ENCODE measurements at regions not wholly inside any gene's neighbourhood (a gene's known extent, or its start where the extent isn't known, plus 50 kb on each side); places are given as distances from the start of the nearest gene placed in this dataset.

DNA sequence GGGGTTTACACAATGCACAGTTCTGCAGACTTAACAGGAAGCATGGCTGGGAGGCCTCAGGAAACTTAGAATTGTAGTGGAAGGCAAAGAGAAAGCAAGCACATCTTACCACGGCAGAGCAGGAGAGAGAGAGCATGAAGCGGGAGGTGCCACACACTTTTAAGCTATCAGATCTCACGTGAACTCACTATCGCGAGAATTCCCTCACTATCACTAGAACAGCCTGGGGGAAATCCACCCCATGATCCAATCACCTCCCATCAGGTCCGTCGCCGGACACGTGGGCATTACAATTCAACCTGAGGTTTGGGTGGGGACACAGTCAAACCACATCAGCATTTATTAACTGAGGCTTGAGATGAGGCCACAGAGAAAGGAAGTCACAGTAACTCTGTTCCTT lies 326.7 kb downstream of the C16orf95 start:
- DNase-seq, result no peak

DNA sequence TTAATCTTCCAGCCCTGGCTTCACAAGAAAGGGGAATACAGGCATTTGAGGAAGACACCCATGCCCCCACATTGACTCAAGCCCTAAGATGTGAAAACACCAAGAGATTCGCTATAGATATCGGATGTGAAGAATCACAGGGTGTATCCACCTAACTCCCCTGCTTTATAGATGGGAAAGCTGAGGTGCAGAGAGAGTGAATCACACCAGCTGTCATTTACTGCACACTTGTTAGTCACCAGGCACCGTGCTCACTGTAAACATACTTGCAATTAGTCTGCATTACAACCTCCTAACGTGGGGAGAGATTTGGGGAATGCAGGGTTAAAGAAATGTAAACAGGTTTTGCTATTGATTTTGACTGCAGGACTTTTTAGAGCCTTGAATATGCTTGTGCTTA lies 325.5 kb downstream of the C16orf95 start:
- no peak for DNase-seq

DNA sequence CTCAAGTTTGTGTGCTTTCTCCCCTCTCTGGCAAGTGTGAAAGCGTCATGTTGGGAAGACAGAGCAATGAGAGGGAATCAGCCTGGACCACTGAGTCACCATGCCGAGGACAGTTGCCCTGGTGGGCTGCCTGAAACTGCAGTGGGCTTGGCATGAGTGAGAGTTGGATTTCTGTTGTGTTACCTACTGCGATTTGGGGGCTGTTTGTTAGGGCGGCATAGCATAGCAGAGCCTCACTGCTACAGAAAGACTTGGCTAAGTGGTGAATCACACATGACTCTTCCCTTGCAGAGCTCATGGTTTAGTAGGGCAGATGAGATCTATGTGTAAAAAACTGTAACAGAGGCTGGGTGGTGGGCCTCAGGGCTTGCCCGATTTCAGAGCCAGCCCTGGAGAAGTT lies 324.6 kb downstream of the C16orf95 start:
- DNase-seq, result no peak

DNA sequence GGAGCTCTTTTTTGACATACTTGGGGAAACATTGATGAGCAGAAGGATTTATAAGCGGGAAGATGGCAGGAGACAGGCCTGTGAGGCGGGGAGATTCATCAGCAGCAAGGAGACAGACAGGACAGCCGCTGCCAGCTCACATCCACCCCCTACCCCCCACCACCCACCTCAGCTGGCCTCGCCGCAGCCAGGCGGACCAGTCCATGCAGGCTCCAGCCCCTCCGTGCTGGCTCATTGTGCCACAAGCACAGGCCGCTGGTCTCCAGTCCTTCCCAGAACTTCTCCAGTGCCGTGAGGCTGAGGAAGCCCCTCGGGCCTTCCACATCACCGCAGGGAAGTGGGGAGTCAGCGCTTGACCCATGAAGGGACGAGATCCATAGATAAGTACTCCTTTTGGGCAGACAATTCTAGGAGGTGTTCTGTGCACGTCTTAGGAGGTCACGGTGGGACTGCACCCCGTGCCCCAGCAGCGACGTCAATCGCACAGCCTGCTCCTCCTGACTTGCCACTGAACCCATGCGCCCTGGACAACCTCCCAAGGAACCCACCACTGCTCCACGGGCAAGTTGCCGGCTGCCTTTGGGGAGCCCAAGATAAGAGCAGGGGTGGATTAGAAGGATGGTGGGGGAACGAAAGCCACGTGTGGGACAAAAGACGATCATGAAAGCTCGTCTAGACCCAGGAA lies 323.6 kb downstream of the C16orf95 start:
- no peak for DNase-seq

DNA sequence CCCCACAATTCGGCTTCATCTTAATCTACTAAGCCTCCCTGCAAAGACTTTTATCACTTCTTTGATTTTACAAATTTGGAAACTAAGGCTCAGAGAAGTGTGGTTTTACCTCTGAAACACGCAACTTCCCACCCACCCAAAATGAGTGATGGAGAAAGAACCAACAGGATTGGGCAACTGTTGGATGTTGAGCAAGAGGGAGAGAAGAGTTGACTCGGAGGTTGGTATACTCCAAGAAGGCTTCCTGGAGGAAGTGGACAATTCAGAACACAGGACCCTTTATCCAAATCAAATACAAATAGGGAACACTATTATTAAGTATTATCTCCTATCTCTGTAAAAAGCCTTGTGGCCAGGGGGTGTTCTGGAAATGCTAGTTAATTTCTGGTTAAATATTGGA lies 323.0 kb downstream of the C16orf95 start:
- DNase-seq, result no peak

DNA sequence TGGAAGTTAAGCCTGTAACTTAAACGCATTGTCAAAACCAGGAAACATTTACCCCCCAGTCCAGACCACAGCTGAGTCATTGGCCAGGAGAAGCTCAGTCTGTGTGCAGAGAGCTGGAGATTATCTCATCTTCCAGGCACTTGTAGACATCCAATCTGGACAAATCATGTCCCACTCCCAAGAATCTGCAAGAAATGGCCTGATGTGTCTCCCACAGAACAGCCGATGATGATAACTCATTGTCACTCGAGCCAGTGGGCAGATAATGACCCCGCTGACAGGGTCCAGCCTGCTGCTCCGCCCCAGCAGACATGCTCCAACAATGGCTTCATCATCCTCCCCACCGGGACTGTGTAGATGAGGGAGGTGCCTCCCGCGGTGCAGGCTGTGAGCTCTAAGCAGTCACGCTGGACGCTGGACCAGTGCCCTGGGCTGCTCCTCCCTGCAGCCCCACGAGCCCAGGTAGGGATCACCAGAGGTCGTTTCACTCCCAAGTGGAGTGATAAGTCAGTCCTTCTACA lies 322.5 kb downstream of the C16orf95 start:
- DNase-seq, result no peak

DNA sequence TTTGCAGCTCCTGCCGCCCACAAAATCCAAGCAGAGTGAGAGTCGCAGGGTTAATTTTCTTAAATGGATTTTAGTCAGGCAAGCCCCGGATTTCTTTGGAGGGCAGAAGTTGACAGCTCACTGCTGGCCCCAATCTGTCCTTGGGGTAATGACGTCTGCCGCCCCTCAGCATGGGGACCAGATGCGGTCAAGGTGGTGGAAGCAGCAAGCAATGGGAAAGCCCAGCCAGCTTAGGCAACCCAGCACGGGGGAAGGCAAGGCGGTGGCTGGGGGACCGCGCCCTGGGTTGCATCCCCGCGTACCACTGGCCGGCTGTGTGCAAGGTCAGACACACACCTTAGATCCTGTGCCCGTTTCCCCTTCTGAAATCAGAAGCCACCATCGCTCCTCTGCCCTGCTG lies 321.7 kb downstream of the C16orf95 start:
- DNase-seq, result no peak

DNA sequence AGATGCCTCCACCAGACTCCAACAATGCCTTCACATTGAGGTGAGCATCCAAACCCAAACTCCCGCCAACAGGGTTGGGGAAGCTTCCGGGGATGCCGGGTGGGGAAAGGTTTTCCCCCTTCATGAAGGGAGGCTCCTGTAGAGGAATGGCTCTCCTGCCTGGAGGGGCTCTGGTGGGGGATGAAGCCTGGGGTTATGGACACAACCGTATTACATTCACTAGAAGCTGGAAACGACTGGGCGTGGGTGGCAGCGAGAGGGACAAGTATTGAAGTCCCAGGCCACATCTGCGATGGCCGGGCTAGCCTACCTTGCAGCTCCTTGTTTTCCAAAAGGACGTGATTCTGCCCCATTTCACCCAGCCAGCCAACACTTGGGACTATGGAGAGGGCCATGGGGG lies 321.1 kb downstream of the C16orf95 start:
- no peak for DNase-seq

DNA sequence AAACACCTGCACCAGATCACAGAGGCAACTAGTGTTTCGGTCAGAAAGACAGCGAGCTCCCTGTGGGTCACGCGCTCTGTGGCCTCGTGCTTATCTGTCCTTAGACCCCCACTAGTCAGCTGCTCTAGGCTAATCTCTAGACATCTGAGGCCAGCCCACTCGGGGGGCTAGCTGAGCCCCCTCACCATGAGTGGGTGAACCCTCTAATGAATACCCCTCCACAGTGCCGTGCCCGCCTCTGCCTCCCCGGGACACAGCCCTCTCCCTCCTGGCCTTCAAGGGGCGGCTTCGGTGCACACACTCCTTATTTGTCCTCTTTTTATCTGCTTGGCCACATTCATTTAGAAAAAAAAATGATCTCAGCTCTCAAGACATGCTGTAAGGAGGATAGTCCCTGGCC lies 320.1 kb downstream of the C16orf95 start:
- no peak for DNase-seq

DNA sequence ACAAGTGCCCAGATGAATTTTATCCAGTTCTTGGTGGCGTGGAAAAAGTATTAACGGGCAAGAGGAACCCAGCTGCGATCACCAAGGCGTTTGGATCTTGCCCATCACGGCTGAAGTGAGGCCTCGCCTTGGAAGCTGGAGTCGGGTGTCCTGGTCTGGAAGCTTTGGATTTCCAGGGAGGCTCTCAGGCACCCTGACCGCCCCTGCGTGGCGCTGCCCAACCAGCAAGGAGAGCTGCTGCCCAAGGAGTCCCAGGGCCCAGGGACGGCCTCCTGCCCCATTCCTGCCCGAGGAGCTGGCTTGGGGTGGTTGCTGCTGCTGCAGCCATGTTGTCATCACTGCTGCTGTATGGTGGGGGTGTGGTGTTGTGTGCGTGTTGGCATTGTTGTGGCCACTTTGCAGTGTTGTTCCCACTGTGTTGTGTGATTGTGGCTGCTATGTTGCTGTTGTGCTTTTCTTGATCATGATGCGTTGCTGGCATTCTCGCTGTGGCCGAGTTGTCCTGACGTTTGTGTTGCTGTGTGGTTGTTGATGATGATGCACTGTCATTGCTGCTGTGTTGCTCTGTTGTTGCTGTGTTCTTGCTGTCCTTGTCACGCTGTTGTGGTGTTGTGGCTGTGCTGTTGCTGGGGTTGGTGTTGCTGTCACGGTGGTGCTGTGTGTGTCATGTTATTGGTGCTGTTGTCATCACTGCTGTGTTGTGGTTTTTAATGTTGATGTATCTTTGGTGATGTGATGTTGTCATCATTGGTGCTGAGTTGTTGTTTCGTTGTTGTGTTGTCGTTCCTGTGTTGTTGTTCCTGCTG lies 318.8 kb downstream of the C16orf95 start:
- no peak for DNase-seq

DNA sequence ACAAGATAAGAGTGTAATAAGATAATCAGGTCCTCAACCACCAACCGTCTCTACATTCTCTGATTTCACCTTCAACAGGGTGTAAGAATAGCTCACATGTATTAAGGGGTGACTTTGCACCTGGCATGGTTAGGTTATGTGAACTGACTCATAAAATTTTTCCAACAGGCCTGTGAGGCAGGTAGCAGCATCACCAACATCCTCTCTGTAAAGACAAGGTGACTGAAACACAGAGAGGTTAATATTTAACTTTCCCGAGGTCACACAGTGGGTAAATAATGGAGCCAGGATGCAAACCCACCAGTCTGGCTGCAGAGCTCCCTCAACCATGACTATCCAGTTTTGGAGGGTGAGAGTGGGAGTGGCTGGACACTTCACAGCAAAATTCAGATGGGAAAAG lies 317.2 kb downstream of the C16orf95 start:
- no peak for DNase-seq

DNA sequence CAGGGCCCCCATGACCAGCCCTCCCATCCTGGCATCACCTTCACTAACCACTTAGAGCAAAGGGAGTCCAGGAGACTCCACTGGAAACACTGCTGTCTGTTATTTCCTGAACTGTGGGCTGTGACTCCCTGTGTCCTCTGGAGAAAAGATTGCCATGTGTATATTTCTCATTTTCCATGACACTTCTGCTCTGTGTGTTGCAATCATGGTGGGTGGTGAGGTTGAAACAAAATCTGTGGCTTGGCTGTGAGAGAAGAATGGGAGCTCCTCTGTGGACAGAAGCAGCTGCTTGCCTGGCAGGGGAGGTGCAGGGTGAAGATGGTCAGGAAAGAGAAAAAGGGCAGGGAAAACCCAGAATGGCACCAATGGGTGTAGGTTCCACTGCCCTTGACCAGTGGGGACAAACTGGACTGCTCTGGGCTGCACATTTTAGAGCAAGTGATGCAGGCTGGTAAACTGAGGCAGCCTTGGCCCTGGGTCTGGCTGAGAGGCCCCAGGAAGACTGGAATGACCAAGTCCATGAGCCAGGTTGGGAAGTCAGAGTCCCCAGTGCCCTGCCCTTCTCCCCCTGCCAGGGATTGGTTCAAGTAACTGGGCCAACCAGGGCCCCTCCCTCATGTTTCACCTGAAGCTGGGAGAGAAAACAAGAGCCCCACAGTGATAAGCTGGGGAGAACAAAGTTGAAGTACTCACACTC lies 314.3 kb downstream of the C16orf95 start:
- DNase-seq, result no peak

DNA sequence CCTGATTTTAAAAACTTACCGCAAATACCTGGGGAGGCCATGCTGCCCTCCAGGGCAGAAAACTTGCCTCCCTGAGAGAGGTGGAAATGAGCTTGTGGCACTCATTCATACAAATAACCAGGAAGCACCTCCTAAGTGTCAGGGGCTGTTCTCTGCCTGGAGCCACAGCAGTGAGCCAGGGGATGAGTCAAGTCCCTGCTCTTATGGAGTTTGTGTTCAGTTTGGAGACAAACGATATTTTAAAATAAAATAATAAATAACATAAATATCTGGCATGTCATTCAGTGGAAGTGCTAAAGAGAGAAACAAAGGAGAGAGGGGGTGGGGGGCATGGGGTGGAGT lies 313.8 kb downstream of the C16orf95 start:
- DNase-seq, result no peak

DNA sequence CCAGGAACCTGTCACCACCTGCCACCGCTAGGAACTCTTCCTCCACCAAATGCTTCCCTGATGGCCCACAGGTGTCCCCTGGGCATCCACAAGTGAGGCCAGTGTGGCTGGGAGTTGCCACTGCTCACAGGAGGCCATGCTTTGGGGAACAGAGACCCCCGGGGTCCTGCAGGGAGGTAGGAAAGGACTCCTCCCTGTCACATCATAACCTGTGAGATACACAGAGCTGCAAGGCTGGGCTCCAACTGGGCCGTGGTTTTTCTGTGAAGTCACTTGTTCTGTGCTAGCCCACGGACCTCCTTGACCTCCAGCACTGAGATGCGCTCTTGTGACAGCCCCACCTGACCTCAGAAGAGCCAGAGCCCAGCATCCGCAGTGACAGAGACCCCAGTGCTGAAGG lies 311.2 kb downstream of the C16orf95 start:
- DNase-seq, result no peak

DNA sequence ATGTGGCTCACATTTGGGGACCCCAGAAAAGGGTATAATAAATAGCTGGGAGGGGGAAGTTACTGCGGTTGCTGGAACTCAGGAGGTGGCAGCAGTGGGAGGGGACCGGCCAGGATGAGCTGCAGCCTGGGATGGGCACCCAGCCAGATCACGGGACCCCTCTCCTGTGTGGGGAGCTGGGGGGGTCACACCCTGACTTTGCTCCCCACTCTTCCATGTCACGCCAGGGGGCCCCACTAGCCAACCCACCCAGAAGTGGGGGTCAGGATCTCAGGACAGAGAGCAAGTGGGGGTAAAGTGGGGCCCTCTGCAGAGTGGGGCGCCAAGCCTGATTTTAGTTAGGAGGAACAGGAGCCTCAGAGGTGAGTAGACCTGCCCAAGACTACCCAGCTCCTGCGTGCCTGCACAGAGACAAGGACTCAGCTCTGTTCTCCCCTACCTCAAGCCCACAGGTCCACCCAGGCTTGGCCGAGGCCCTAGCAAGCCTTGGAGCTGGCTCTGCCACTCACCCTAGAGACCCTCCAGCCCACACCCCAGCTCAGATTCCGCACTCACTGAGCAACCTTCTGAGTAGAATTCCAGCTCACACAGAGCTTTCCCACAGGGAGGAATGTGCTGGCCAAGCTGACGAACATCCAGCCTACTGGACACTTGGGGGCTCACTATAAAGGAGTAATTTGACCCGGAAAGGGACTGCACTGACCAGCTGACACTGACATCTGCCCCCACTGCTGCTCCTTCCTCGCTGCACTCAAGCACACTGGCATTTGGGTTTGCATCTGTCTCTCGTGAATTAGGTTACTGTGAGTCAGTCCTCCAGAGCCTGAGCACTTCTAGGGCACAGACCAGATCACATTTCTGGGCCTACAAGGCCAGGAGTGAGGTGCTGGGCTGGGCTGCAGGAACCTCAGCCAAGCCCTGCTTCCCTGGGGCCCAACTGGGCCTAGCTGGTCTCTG lies 310.1 kb downstream of the C16orf95 start:
- DNase-seq, result no peak

DNA sequence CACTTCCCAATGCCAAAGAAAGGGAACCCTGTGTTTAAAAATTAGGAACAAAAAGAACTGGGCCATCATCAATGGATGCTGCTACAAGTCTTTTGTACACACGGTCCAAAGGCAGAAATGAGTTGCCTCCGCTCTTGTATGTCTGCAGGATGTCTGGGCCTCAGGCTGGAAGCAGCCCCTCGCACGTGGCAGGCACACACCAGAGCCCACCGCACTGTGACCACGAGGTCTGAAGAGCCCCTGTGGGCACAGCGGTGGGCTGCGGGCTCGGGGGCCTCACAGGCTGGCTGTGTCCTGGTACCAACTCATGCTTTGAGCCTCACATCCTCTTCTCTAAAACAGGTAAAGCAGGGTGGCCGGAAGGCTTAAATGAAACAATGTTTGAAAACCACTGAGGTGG lies 309.3 kb downstream of the C16orf95 start:
- no peak for DNase-seq

DNA sequence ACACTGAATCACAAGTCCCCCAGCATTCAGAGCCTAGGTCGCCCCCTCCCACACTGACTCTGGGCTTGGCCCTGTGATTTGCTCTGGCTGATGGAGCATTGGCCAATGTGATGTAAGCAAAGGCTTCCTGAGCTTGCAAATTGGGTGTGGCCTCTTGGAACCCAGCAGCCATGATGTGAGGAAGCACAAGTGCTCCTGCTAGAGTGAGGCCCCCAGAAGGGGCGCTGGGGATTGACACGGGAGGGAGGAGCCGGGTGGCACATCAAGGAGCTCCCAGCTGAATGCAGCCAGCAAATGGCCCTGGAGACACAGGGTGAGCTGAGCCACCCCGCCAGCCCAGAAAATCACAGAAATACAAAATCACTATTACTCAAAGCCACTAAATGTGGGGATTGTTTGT lies 308.5 kb downstream of the C16orf95 start:
- no peak for DNase-seq

DNA sequence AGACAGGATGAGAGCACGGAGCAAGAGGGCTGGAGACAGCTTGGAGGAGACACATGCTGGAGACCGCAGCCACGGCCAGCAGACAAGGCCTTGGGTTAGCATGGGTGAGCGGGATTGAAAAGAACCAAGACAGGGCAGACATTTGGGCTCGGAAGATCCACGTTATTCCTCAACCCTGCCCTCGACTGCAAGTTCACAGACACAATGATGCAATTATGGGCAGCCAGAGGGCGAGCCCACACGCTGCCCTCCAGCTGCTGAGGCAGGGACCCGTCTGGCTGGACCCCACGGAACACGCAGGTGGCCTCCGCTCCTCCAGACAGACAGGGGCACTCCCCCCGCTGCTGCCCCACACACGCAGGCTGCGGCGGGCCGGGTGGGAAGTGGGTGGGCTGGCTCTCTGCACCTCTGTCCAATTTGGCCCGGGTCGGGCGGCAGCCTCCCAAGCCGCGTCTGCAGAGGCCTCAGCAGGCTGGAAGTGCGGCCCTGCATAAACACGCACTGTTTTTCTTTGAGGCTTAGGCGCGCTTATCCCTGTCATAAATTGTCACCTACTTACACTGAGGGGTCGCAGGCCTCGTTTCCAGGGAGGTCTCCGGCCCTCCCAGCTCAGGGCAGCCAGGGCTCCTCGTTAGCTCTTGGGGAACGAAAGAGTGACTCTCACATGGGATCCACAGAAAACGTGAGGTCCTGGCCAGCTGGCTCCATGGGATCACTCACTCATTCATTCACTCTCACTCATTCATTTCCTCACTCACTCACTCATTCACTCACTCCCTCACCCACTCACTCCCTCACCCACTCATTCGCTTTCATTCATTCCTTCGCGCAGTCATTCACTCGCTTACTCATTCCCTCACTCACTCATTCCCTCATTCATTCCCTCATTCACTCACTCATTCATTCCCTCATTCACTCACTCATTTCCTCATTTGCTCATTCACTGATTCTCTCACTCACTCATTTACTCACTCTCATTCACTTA lies 303.9 kb downstream of the C16orf95 start:
- DNase-seq, result no peak

DNA sequence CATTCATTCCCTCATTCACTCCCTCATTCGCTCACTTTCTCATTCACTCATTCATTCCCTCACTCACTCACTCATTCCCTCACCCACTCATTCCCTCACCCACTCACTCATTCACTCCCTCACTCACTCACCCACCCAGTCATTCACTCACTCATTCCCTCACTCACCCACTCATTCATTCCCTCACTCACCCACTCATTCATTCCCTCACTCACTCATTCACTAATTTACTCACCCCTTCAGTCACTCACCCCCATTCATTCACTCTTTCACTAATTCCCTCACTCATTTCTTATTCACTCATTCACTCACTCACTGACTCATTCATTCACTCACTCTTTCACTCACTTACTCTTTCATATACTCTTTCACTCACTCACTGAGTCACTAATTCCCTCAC lies 303.1 kb downstream of the C16orf95 start:
- DNase-seq, result no peak

DNA sequence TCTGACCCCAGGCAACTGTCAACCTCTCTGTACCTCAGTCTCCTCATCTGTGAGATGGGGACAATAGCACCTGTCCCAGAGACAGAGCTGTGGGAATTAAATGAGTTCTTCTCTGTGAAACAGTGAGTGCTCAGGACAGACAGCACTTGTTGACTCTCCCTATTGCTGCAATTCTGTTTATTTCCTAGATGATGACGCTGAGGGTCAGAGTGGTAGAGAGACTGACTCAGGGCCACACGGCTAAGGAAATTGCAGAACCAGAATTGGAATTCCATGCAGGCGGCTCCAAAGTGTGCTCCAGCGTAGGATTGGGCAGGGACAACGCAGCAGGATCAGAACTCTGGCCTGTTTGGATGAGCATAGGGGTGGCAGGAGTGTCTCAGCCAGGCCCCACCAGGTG lies 302.2 kb downstream of the C16orf95 start:
- DNase-seq, result no peak

Measured in anterior cingulate cortex (tissue), 58 donors.